Right atrium auricular region (tissue), 2 donors: ENCODE measurements at regions not wholly inside any gene's neighbourhood (a gene's known extent, or its start where the extent isn't known, plus 50 kb on each side); places are given as distances from the start of the nearest gene placed in this dataset.

Experiments
- DNase-seq: peaks from one replicate; pipeline ENCODE4 v3.0.0-alpha.2; 2019; ENCODE audit warnings: low spot score
- H3K27ac ChIP-seq, 2 donors: fragments of 200-600 bp; sonication (generic); 1 replicate in 1 of 2; 2 replicates in 1 of 2; pipeline ENCODE4 v1.5.1; 2016 to 2019
- H3K27me3 ChIP-seq, 2 donors: fragments of 200-600 bp; sonication (generic); one replicate each; pipeline versions ENCODE4 v1.5.1 to v1.6.0; 2017 to 2019
- H3K36me3 ChIP-seq: fragments of 200-600 bp; sonication (generic); one replicate; pipeline ENCODE4 v1.5.1; 2016
- H3K4me1 ChIP-seq, 2 donors: fragments of 200-600 bp; sonication (generic); one replicate each; pipeline versions ENCODE4 v1.5.1 to v1.6.0; 2017 to 2019
- H3K4me3 ChIP-seq, 2 donors: fragments of 200-600 bp; sonication (generic); 1 replicate in 1 of 2; 2 replicates in 1 of 2; pipeline ENCODE4 v1.5.1; 2017 to 2019; ENCODE audit warnings: mild to moderate bottlenecking in 1 of 2, moderate library complexity in 1 of 2
- H3K9me3 ChIP-seq, 2 donors: fragments of 200-600 bp; sonication (generic); one replicate each; pipeline ENCODE4 v1.5.1; 2019
- TF ChIP-seq, protein P1 (sequence below), 2 donors: fragments of 200-600 bp; sonication (generic); IDR thresholded peaks; one replicate each; pipeline ENCODE4 v1.5.1; 2019; ENCODE audit warnings: antibody characterized with exemption in 2 of 2

GRCh38 chr7:25436413-25436812, 208.1 kb upstream of the NPVF start:
- H3K27ac ChIP-seq = no peak overlapping the region
- no peaks in the 10 kb centered on the region for H3K4me1 ChIP-seq
- peaks cover 0 to 26% of the 10 kb centered on the region in 2 donors for H3K9me3 ChIP-seq
- no peaks in the 10 kb centered on the region for H3K36me3 ChIP-seq
- no peak for DNase-seq
- TF ChIP-seq, protein P1, sequence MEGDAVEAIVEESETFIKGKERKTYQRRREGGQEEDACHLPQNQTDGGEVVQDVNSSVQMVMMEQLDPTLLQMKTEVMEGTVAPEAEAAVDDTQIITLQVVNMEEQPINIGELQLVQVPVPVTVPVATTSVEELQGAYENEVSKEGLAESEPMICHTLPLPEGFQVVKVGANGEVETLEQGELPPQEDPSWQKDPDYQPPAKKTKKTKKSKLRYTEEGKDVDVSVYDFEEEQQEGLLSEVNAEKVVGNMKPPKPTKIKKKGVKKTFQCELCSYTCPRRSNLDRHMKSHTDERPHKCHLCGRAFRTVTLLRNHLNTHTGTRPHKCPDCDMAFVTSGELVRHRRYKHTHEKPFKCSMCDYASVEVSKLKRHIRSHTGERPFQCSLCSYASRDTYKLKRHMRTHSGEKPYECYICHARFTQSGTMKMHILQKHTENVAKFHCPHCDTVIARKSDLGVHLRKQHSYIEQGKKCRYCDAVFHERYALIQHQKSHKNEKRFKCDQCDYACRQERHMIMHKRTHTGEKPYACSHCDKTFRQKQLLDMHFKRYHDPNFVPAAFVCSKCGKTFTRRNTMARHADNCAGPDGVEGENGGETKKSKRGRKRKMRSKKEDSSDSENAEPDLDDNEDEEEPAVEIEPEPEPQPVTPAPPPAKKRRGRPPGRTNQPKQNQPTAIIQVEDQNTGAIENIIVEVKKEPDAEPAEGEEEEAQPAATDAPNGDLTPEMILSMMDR (IDR thresholded peaks at IDR 0.05) = no peak
- no peaks in the 10 kb centered on the region for H3K27me3 ChIP-seq
- H3K4me3 ChIP-seq = no peak overlapping the region

DNA sequence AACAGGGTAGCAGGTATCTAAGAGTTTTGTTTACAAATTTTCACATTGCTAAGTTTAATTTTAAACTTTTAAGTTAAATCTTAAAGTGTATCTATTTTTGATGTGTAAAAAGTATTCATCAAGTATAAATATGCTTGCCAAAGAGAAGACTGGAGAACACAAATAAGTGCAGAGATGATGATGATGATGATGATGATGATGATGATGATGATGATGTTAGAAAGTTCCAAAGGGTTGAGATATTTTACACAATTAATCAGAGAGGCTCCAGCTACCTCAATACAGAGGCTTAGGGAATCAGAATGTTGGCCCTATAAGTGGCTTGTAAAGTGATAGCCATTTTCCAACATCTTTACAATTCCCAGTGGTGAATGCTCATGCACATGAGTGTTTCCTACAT, 209.0 kb upstream of the NPVF start:
- Histone ChIP-seq H3K27ac (no peak overlapping the region), H3K9me3 (peaks cover 0 to 33% of the 10 kb centered on the region in 2 donors), H3K36me3 (no peaks in the 10 kb centered on the region), H3K4me3 (no peak overlapping the region), H3K4me1 (no peaks in the 10 kb centered on the region), H3K27me3 (no peaks in the 10 kb centered on the region)
- DNase-seq = no peak
- TF ChIP-seq, protein P1 (IDR thresholded peaks at IDR 0.05) = no peak

DNA sequence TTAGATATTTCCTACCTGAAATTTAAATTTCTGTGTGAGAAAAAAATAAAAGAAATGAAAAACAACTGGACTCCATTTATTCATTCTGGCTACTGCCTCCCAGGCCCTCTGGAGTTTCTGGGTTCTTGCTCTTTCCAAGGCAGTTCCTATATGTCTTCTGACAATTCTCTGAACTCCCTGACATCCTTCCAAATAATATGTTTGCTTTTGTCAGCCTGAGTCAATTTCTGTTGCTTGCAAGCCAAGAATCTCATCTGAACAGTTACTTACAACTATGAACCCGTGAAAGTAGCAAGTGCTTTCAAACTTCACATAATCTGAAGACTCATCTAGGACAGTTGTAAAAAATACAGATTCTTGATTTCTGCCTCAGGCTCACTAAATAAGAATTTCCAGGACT, 216.7 kb upstream of the NPVF start:
- H3K36me3 ChIP-seq = no peaks in the 10 kb centered on the region
- DNase-seq = no peak

GRCh38 chr7:25448301-25448700, 220.0 kb upstream of the NPVF start:
- Histone ChIP-seq H3K4me1 (no peaks in the 10 kb centered on the region), H3K27me3 (no peaks in the 10 kb centered on the region), H3K36me3 (no peaks in the 10 kb centered on the region), H3K9me3 (peaks cover 0 to under 1% of the 10 kb centered on the region in 2 donors), H3K27ac (no peak overlapping the region), H3K4me3 (no peak overlapping the region)
- TF ChIP-seq, protein P1 (IDR thresholded peaks at IDR 0.05) = no peak
- no peak for DNase-seq

More for the DNA sequence above, 216.7 kb upstream of the NPVF start:
- Histone ChIP-seq H3K27me3 (no peaks in the 10 kb centered on the region), H3K4me1 (no peaks in the 10 kb centered on the region), H3K9me3 (peaks cover 0 to 29% of the 10 kb centered on the region in 2 donors), H3K4me3 (no peak overlapping the region), H3K27ac (no peak overlapping the region)
- TF ChIP-seq, protein P1 (IDR thresholded peaks at IDR 0.05) = no peak

- Histone ChIP-seq H3K4me3 (no peak overlapping the region), H3K27ac (peak overlapping the region in 1 of 2 donors; percentile 41), H3K4me1 (peaks cover 0 to 22% of the 10 kb centered on the region in 2 donors), H3K36me3 (no peaks in the 10 kb centered on the region), H3K27me3 (no peaks in the 10 kb centered on the region), H3K9me3 (no peaks in the 10 kb centered on the region)
- TF ChIP-seq, protein P1 (IDR thresholded peaks at IDR 0.05) = no peak
- DNase-seq = no peak
Observed at GRCh38 chr7:25454020-25454419, 225.7 kb upstream of the NPVF start.

- Histone ChIP-seq H3K4me3 (no peak overlapping the region), H3K36me3 (no peaks in the 10 kb centered on the region), H3K9me3 (no peaks in the 10 kb centered on the region), H3K27me3 (no peaks in the 10 kb centered on the region), H3K27ac (peak overlapping the region; percentile 41 to 48), H3K4me1 (peaks cover 0 to 22% of the 10 kb centered on the region in 2 donors)
- peak; percentile 73 for DNase-seq
- TF ChIP-seq, protein P1 (IDR thresholded peaks at IDR 0.05) = no peak
Observed at GRCh38 chr7:25454562-25455041, 226.3 kb upstream of the NPVF start.
